NT2/D1 (cell line): ENCODE measurements at regions not wholly inside any gene's neighbourhood (a gene's known extent, or its start where the extent isn't known, plus 50 kb on each side); places are given as distances from the start of the nearest gene placed in this dataset.

Experiments
- SUZ12 ChIP-seq: IDR thresholded peaks from 2 replicates; pipeline ENCODE4 v1.6.1; 2011; ENCODE audit not compliant: insufficient read length, insufficient read depth; ENCODE audit errors: extremely low read depth
- YY1 ChIP-seq: IDR thresholded peaks from 2 replicates; pipeline ENCODE4 v1.6.1; 2011; ENCODE audit not compliant: insufficient read length, insufficient read depth

- TF ChIP-seq SUZ12 (no peak), YY1 (no peak)
Measured at GRCh38 chr7:69341288-69341687, 257.0 kb upstream of the AUTS2 start.
